Breast epithelium (tissue), 4 donors: ENCODE measurements at regions not wholly inside any gene's neighbourhood (a gene's known extent, or its start where the extent isn't known, plus 50 kb on each side); places are given as distances from the start of the nearest gene placed in this dataset.

Experiments
- DNase-seq, 2 donors: peaks; one replicate each; pipeline ENCODE4 v3.0.0-alpha.2; 2019; ENCODE audit warnings: low spot score in 2 of 2
- H3K27ac ChIP-seq, 2 donors: fragments of 200-600 bp; sonication (generic) in 1 of 2; one replicate each; pipeline ENCODE4 v1.5.1; 2016 to 2019; ENCODE audit warnings: mild to moderate bottlenecking in 1 of 2
- H3K27me3 ChIP-seq, 2 donors: fragments of 200-600 bp; sonication (generic) in 1 of 2; one replicate each; pipeline versions ENCODE4 v1.5.1 to v1.6.0; 2017 to 2019; ENCODE audit warnings: control low read depth in 1 of 2, mild to moderate bottlenecking in 1 of 2
- H3K36me3 ChIP-seq: fragments of 200-600 bp; one replicate; pipeline ENCODE4 v1.5.1; 2019
- H3K4me1 ChIP-seq, 2 donors: fragments of 200-600 bp; sonication (generic); one replicate each; pipeline ENCODE4 v1.5.1; 2016 to 2019; ENCODE audit warnings: control low read depth in 1 of 2
- H3K4me3 ChIP-seq, 3 donors: fragments of 200-600 bp; sonication (generic); 1 replicate in 2 of 3; 2 replicates in 1 of 3; pipeline ENCODE4 v1.5.1; 2016 to 2019; ENCODE audit warnings: mild to moderate bottlenecking in 3 of 3, moderate library complexity in 2 of 3
- H3K9me3 ChIP-seq, 2 donors: fragments of 200-600 bp; sonication (generic) in 1 of 2; one replicate each; pipeline ENCODE4 v1.5.1; 2016 to 2019; ENCODE audit warnings: control low read depth in 1 of 2
- POLR2A ChIP-seq: fragments of 450-650 bp; IDR thresholded peaks from one replicate; pipeline ENCODE4 v1.6.1; 2016; ENCODE audit warnings: antibody characterized with exemption, mild to moderate bottlenecking, moderate library complexity
- POLR2AphosphoS5 ChIP-seq, 3 donors: sonication (generic); formaldehyde crosslinking; IDR thresholded peaks; one replicate each; pipeline ENCODE4 v1.6.1; 2017; ENCODE audit warnings: antibody characterized with exemption in 3 of 3
- intact Hi-C: fragments of 100-400 bp; cut with DNase I; formaldehyde crosslinking; loops from one replicate; pipeline ENCODE4 v1.15.1; 2023; ENCODE audit warnings: low total_unique reads
- TF ChIP-seq, protein P1 (sequence below), 3 donors: fragments of 450-650 bp; IDR thresholded peaks; one replicate each; pipeline ENCODE4 v1.5.1; 2016 to 2017; ENCODE audit warnings: antibody characterized with exemption in 3 of 3, mild to moderate bottlenecking in 3 of 3, moderate library complexity in 3 of 3

DNA sequence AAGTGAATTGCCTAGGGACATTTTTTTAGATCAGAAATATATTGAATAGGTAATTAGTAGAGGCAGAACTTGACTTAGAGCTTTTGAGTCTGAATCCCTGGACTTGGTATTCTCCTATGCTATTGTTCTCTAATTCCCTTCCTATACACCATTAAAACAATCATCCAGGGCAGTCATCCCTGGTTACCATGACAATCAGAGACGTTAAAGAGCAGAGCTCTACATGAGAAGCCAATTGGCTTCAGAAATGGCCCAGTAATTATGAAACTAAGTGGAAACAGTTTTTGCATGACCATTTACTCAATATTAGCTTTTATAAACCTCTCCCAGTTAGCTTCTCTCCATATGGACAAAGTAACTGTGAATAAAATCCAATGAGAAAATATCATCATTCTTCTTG is 182.1 kb upstream of the TP63 start:
- Histone ChIP-seq H3K36me3 (no peaks in the 10 kb centered on the region), H3K4me1 (no peaks in the 10 kb centered on the region), H3K4me3 (no peak overlapping the region), H3K9me3 (no peaks in the 10 kb centered on the region), H3K27ac (no peak overlapping the region), H3K27me3 (no peaks in the 10 kb centered on the region)
- no peak for DNase-seq
- TF ChIP-seq POLR2AphosphoS5 (IDR thresholded peaks at IDR 0.05) = no peak
- no peak for TF ChIP-seq POLR2A
- TF ChIP-seq, protein P1, sequence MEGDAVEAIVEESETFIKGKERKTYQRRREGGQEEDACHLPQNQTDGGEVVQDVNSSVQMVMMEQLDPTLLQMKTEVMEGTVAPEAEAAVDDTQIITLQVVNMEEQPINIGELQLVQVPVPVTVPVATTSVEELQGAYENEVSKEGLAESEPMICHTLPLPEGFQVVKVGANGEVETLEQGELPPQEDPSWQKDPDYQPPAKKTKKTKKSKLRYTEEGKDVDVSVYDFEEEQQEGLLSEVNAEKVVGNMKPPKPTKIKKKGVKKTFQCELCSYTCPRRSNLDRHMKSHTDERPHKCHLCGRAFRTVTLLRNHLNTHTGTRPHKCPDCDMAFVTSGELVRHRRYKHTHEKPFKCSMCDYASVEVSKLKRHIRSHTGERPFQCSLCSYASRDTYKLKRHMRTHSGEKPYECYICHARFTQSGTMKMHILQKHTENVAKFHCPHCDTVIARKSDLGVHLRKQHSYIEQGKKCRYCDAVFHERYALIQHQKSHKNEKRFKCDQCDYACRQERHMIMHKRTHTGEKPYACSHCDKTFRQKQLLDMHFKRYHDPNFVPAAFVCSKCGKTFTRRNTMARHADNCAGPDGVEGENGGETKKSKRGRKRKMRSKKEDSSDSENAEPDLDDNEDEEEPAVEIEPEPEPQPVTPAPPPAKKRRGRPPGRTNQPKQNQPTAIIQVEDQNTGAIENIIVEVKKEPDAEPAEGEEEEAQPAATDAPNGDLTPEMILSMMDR (IDR thresholded peaks at IDR 0.05) = no peak
- intact Hi-C loops = no loop called here

DNA sequence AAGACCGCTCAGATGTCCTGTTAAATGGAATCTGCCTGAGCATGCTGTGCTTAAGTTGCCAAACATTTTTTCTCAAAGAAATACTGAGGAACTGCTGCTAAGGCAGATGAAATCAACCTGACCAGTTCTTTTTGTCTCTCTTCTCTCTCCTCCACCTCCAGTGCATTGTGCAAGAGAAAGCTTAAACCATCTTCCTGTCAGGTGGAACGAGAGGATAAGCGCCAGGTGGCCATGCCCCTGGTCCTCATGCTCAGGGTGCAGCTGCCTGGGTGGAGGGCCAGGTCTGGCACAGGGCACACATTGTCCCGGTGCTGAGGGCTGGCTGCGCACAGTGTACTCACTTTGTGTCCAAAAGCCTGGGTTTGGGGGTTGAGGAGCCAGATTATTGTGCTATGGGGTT is 176.2 kb upstream of the TP63 start:
- H3K9me3 ChIP-seq = no peaks in the 10 kb centered on the region
- H3K27ac ChIP-seq = peak overlapping the region; percentile 43 to 63
- TF ChIP-seq POLR2A (no peak), POLR2AphosphoS5 (IDR thresholded peaks at IDR 0.05) (no peak)
- TF ChIP-seq, protein P1 (IDR thresholded peaks at IDR 0.05) = no peak
- DNase-seq = peak in 1 of 2 donors; percentile 36
- intact Hi-C loops = no loop called here
- H3K4me3 ChIP-seq = no peak overlapping the region
- H3K27me3 ChIP-seq = no peaks in the 10 kb centered on the region
- H3K36me3 ChIP-seq = no peaks in the 10 kb centered on the region
- H3K4me1 ChIP-seq = peaks cover 0 to 8% of the 10 kb centered on the region in 2 donors

DNA sequence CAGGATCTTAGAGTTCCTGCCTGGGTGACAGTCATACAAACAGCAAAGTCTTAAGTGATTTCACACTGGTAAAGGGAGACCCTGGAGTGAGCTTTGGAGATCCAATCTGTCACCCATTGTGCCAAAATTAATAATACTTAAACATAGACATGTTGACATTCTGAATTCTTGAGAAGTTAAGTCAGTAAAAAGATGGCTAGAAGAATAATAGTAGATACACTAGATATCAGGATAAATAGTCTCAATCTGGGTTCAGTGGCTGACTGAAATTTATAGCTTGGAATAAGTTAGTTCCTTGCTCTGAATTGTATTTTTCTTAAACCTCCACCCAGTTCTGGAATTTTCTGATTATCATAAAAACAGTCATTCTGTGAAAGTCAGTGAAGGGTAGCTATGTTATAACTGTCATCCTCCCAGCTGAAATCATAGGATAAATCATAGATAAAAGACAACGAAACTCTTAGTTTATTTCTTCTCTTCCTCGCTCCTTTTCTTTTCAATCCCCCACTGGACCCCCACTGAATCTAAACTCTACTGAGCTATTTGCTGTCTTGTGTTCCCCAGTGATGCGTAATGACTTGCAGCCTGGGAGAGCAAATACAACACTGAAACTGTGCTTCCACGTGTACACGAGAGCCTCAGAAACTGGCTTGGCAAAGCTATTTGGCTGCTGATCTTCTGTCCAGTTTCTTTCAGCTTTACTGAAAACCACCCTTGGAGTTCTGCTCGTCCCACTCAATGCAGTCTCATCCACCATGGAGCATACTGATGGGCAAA is 175.4 kb upstream of the TP63 start:
- intact Hi-C loops = no loop called here
- no peak overlapping the region for H3K4me3 ChIP-seq
- no peaks in the 10 kb centered on the region for H3K9me3 ChIP-seq
- DNase-seq = no peak
- no peaks in the 10 kb centered on the region for H3K27me3 ChIP-seq
- TF ChIP-seq POLR2A (no peak), POLR2AphosphoS5 (IDR thresholded peaks at IDR 0.05) (no peak)
- TF ChIP-seq, protein P1 (IDR thresholded peaks at IDR 0.05) = no peak
- H3K27ac ChIP-seq = no peak overlapping the region
- H3K36me3 ChIP-seq = no peaks in the 10 kb centered on the region
- peaks cover 0 to 8% of the 10 kb centered on the region in 2 donors for H3K4me1 ChIP-seq

DNA sequence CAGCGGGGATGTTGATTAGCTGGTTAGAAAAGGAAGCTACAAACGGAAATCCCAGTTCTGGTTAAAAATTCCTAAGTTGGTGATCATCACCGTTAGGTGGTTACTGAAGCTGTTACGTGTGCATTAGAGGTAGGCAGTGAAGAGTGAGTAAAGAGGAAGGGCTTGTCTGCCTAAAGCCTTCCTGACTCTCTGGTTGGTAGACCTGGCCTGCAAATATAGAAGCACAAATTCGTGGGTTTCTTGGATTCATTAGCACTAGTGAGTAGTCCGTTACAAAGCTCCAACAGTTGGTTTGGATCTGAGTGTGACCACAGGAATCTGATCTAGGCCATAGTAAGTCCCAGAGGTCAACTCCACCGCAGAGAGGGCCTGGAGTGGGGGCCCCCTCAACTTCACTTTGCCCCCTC is 174.0 kb upstream of the TP63 start:
- H3K36me3 ChIP-seq = no peaks in the 10 kb centered on the region
- peaks cover 0 to 7% of the 10 kb centered on the region in 2 donors for H3K9me3 ChIP-seq
- no peak for TF ChIP-seq POLR2AphosphoS5 (IDR thresholded peaks at IDR 0.05)
- no peak for TF ChIP-seq POLR2A
- TF ChIP-seq, protein P1 (IDR thresholded peaks at IDR 0.05) = no peak
- H3K4me3 ChIP-seq = no peak overlapping the region
- peaks cover 0 to 8% of the 10 kb centered on the region in 2 donors for H3K4me1 ChIP-seq
- no peak for DNase-seq
- H3K27ac ChIP-seq = no peak overlapping the region
- H3K27me3 ChIP-seq = no peaks in the 10 kb centered on the region
- intact Hi-C loops = no loop called here

DNA sequence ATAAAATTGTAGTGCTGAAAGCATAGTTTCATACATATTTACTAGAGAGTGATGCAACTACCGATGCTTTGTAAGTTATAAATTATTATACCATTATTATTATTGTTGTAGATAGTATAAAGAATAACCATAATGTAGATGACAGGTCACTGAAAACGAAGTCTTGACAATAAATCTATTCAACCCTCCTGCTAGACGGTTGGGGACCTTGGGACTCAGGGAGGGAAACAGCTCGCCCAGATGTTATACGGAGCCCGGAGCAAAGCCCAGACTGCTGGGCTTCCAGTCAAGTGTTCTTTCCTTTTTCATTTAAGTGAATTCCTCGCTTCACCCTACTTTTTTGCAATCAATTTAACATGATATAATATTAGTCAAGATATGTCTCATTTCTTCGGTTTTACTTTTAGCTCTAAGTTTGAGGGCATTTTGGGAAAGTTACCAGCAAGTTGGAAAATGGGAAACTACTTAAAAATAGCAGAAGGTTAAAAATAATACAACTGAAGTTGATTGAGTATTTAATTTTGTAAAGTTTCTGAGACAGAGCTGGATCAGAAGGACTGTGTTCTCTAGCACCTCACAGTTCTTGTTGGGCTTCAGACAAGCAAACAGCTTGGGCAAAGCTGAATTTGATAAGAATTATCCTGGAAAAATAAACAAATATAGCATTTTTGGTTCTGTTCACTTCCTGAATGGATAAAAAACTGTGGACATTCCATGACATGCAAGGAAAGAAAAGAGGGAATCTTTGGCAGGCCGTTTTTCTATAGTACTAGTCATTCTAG is 173.4 kb upstream of the TP63 start:
- no peak overlapping the region for H3K4me3 ChIP-seq
- intact Hi-C loops = no loop called here
- no peak overlapping the region for H3K27ac ChIP-seq
- no peaks in the 10 kb centered on the region for H3K27me3 ChIP-seq
- H3K9me3 ChIP-seq = peaks cover 0 to 7% of the 10 kb centered on the region in 2 donors
- DNase-seq = no peak
- peaks cover 0 to 8% of the 10 kb centered on the region in 2 donors for H3K4me1 ChIP-seq
- no peaks in the 10 kb centered on the region for H3K36me3 ChIP-seq
- no peak for TF ChIP-seq POLR2A
- TF ChIP-seq POLR2AphosphoS5 (IDR thresholded peaks at IDR 0.05) = no peak
